ENCODE measurements at regions not wholly inside any gene's neighbourhood (a gene's known extent, or its start where the extent isn't known, plus 50 kb on each side); places are given as distances from the start of the nearest gene placed in this dataset.
"Not testable (repeated sequence)": the region's sequence is repeated elsewhere in the genome, so short reads cannot be mapped to it uniquely, and the experiment has no call there.

GRCh38 chrX:127221821-127222220, 402.3 kb downstream of the PRR32 start:
- DNase-seq = not testable (repeated sequence)

- DNase-seq = no peak
Measured at GRCh38 chrX:127243654-127244053, 424.1 kb downstream of the PRR32 start.

- DNase-seq = no peak
Measured at GRCh38 chrX:127259742-127260141, 440.2 kb downstream of the PRR32 start.

GRCh38 chrX:127276326-127276725, 456.8 kb downstream of the PRR32 start:
- no peak for DNase-seq

GRCh38 chrX:127300511-127300910, 481.0 kb downstream of the PRR32 start:
- no peak for DNase-seq

GRCh38 chrX:127302841-127303240, 483.3 kb downstream of the PRR32 start:
- DNase-seq = no peak

GRCh38 chrX:127305013-127305412, 485.5 kb downstream of the PRR32 start:
- no peak for DNase-seq

- DNase-seq = no peak
Measured at GRCh38 chrX:127306262-127306661, 486.7 kb downstream of the PRR32 start.

GRCh38 chrX:127313635-127314034, 494.1 kb downstream of the PRR32 start:
- peak; percentile 0 for DNase-seq

GRCh38 chrX:127317159-127317558, 497.6 kb downstream of the PRR32 start:
- no peak for DNase-seq

GRCh38 chrX:127324128-127324527, 504.6 kb downstream of the PRR32 start:
- DNase-seq = no peak

All from NCI-H82 (cell line).